Liver (tissue), 8 donors: ENCODE measurements at regions not wholly inside any gene's neighbourhood (a gene's known extent, or its start where the extent isn't known, plus 50 kb on each side); places are given as distances from the start of the nearest gene placed in this dataset.

ENCODE experiments used
- DNase-seq: peaks from one replicate; pipeline ENCODE4 v3.0.0-alpha.2; 2017; ENCODE audit warnings: low spot score
- H3K27ac ChIP-seq, 2 donors: one replicate each; pipeline ENCODE4 v1.7.0; 2013; ENCODE audit warnings: inconsistent platforms in 2 of 2, low read length in 2 of 2, control low read depth in 1 of 2, low read depth in 1 of 2, mild to moderate bottlenecking in 1 of 2
- H3K27me3 ChIP-seq, 4 donors: one replicate each; pipeline versions ENCODE4 v1.6.1 to v1.7.0; 2013; ENCODE audit warnings: low read length in 3 of 4, inconsistent platforms in 1 of 4, mild to moderate bottlenecking in 1 of 4, moderate library complexity in 1 of 4; ENCODE audit not compliant: control insufficient read depth in 4 of 4, insufficient read depth in 4 of 4
- H3K36me3 ChIP-seq, 4 donors: one replicate each; pipeline versions ENCODE4 v1.6.1 to v1.7.0; 2013; ENCODE audit warnings: low read length in 3 of 4, mild to moderate bottlenecking in 3 of 4, low read depth in 1 of 4, moderate library complexity in 1 of 4; ENCODE audit not compliant: control insufficient read depth in 4 of 4, insufficient read depth in 3 of 4
- H3K4me1 ChIP-seq, 4 donors: one replicate each; pipeline versions ENCODE4 v1.6.1 to v1.7.0; 2013; ENCODE audit warnings: low read length in 3 of 4, mild to moderate bottlenecking in 3 of 4, moderate library complexity in 1 of 4; ENCODE audit not compliant: control insufficient read depth in 4 of 4, insufficient read depth in 4 of 4
- H3K4me3 ChIP-seq, 3 donors: one replicate each; pipeline versions ENCODE4 v1.6.1 to v1.7.0; 2013; ENCODE audit warnings: low read length in 3 of 3, control low read depth in 1 of 3, low read depth in 1 of 3, mild to moderate bottlenecking in 1 of 3
- H3K9ac ChIP-seq, 2 donors: one replicate each; pipeline ENCODE4 v1.7.0; 2013; ENCODE audit warnings: low read length in 2 of 2, mild to moderate bottlenecking in 2 of 2, moderate library complexity in 2 of 2, control low read depth in 1 of 2, low read depth in 1 of 2
- H3K9me3 ChIP-seq, 4 donors: one replicate each; pipeline versions ENCODE4 v1.6.1 to v1.7.0; 2013; ENCODE audit warnings: low read length in 3 of 4; ENCODE audit not compliant: control insufficient read depth in 4 of 4
- EGR1 ChIP-seq, 2 donors: IDR thresholded peaks; 2 replicates each; pipeline ENCODE4 v1.6.1; 2016 to 2018; ENCODE audit warnings: antibody characterized with exemption in 2 of 2, low read depth in 2 of 2
- FOXA1 ChIP-seq: IDR thresholded peaks from 2 replicates; pipeline ENCODE4 v1.6.1; 2016; ENCODE audit warnings: antibody characterized with exemption
- FOXA2 ChIP-seq: IDR thresholded peaks from 2 replicates; pipeline ENCODE4 v1.6.1; 2016; ENCODE audit warnings: antibody characterized with exemption
- GABPA ChIP-seq, 2 donors: IDR thresholded peaks in 1 of 2; conservative IDR thresholded peaks in 1 of 2; 2 replicates each; pipeline ENCODE4 v1.6.1; 2016; ENCODE audit warnings: antibody characterized with exemption in 2 of 2, mild to moderate bottlenecking in 1 of 2, moderate library complexity in 1 of 2
- HNF4A ChIP-seq, 2 donors: conservative IDR thresholded peaks; 2 replicates each; pipeline ENCODE4 v1.6.1; 2016; ENCODE audit warnings: antibody characterized with exemption in 2 of 2, mild to moderate bottlenecking in 2 of 2
- HNF4G ChIP-seq: IDR thresholded peaks from 2 replicates; pipeline ENCODE4 v1.6.1; 2016; ENCODE audit warnings: antibody characterized with exemption
- JUND ChIP-seq, 2 donors: IDR thresholded peaks; 2 replicates each; pipeline ENCODE4 v1.6.1; 2016; ENCODE audit warnings: antibody characterized with exemption in 2 of 2
- NR2F2 ChIP-seq: IDR thresholded peaks from 2 replicates; pipeline ENCODE4 v1.6.1; 2016; ENCODE audit warnings: antibody characterized with exemption
- RAD21 ChIP-seq, 2 donors: IDR thresholded peaks; 2 replicates each; pipeline ENCODE4 v1.6.1; 2016; ENCODE audit warnings: antibody characterized with exemption in 2 of 2, mild to moderate bottlenecking in 2 of 2
- REST ChIP-seq: IDR thresholded peaks from 2 replicates; pipeline ENCODE4 v1.6.1; 2016; ENCODE audit warnings: antibody characterized with exemption, mild to moderate bottlenecking
- RXRA ChIP-seq, 2 donors: IDR thresholded peaks; 2 replicates each; pipeline ENCODE4 v1.6.1; 2017 to 2018; ENCODE audit warnings: antibody characterized with exemption in 2 of 2, mild to moderate bottlenecking in 1 of 2
- SP1 ChIP-seq: IDR thresholded peaks from 2 replicates; pipeline ENCODE4 v1.6.1; 2018; ENCODE audit warnings: antibody characterized with exemption, mild to moderate bottlenecking
- TAF1 ChIP-seq: conservative IDR thresholded peaks from 2 replicates; pipeline ENCODE4 v1.6.1; 2016; ENCODE audit warnings: antibody characterized with exemption, mild to moderate bottlenecking
- YY1 ChIP-seq: IDR thresholded peaks from 2 replicates; pipeline ENCODE4 v1.6.1; 2016; ENCODE audit warnings: antibody characterized with exemption, mild to moderate bottlenecking
- WGBS: extraction: QIAGEN DNeasy Blood & Tissue Kit; methylation state at CpG from one replicate; pipeline ENCODE4 v1.1.7; 2013; 5-methylcytosine and 5-hydroxymethylcytosine counted together
- TF ChIP-seq, protein P1 (sequence below): IDR thresholded peaks from 2 replicates; pipeline ENCODE4 v1.6.1; 2016; ENCODE audit warnings: antibody characterized with exemption
- TF ChIP-seq, protein P2 (sequence below): fragments of 150-350 bp; IDR thresholded peaks from 2 replicates; pipeline ENCODE4 v1.5.1; 2017; ENCODE audit warnings: improper control_type of control experiment, low read depth, low read length; ENCODE audit not compliant: missing input control
- TF ChIP-seq, protein P3 (sequence below): IDR thresholded peaks from 2 replicates; pipeline ENCODE4 v1.6.1; 2016; ENCODE audit warnings: antibody characterized with exemption
- donor health status: healthy.
- donor health status: healthy.
- donor health status: healthy.
- donor health status: healthy.
- donor health status: healthy.

DNA sequence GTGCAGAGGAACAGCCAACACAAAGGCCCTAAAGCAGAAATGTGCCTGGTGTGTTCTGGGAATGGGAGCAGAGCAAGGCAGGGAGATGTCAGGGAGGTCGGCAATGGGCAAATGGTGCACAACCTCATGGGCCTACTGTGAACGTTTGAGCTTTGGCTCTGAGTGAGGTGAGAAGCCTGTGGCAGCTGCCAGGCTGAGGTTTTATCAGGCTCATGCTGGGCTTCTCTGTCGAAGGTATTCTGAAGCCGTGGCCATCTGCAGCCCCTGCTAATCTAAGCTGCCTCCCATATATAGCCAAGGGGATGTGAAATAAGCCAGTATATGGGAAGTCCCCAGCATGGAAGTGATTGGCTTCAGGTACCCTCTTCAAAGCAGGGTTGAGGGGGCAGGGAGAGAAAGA is 193.3 kb downstream of the SLC4A3 start:
- peaks cover 0 to 9% (median 1%) of the 10 kb centered on the region in 4 donors for H3K27me3 ChIP-seq
- DNase-seq = no peak
- TF ChIP-seq SP1 (no peak), RAD21 (IDR thresholded peaks at IDR 0.05) (no peak), TAF1 (no peak), FOXA1 (no peak), RXRA (IDR thresholded peaks at IDR 0.05) (no peak), EGR1 (IDR thresholded peaks at IDR 0.05; ENCODE audit: low read depth in 2 of 2) (no peak), HNF4G (no peak), REST (no peak), JUND (IDR thresholded peaks at IDR 0.05) (no peak), GABPA (IDR thresholded peaks at IDR 0.05 in 1 of 2, conservative IDR thresholded peaks at IDR 0.05 in 1 of 2) (no peak), FOXA2 (no peak), HNF4A (conservative IDR thresholded peaks at IDR 0.05) (no peak), YY1 (no peak)
- TF ChIP-seq, protein P1, sequence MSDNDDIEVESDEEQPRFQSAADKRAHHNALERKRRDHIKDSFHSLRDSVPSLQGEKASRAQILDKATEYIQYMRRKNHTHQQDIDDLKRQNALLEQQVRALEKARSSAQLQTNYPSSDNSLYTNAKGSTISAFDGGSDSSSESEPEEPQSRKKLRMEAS = no peak
- TF ChIP-seq, protein P2, sequence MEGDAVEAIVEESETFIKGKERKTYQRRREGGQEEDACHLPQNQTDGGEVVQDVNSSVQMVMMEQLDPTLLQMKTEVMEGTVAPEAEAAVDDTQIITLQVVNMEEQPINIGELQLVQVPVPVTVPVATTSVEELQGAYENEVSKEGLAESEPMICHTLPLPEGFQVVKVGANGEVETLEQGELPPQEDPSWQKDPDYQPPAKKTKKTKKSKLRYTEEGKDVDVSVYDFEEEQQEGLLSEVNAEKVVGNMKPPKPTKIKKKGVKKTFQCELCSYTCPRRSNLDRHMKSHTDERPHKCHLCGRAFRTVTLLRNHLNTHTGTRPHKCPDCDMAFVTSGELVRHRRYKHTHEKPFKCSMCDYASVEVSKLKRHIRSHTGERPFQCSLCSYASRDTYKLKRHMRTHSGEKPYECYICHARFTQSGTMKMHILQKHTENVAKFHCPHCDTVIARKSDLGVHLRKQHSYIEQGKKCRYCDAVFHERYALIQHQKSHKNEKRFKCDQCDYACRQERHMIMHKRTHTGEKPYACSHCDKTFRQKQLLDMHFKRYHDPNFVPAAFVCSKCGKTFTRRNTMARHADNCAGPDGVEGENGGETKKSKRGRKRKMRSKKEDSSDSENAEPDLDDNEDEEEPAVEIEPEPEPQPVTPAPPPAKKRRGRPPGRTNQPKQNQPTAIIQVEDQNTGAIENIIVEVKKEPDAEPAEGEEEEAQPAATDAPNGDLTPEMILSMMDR = no peak
- TF ChIP-seq, protein P3, sequence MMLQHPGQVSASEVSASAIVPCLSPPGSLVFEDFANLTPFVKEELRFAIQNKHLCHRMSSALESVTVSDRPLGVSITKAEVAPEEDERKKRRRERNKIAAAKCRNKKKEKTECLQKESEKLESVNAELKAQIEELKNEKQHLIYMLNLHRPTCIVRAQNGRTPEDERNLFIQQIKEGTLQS = no peak
- 43% methylated on average over 4 of the region's 4 CpGs for WGBS
- H3K9me3 ChIP-seq = peaks cover 0 to 4% (median 0%) of the 10 kb centered on the region in 4 donors
- H3K4me1 ChIP-seq = no peaks in the 10 kb centered on the region
- no peak overlapping the region for H3K4me3 ChIP-seq
- no peak overlapping the region for H3K27ac ChIP-seq
- no peak overlapping the region for H3K9ac ChIP-seq
- H3K36me3 ChIP-seq = no peaks in the 10 kb centered on the region

GRCh38 chr2:219823574-219823973 is 196.1 kb downstream of the SLC4A3 start:
- H3K9ac ChIP-seq = no peak overlapping the region
- DNase-seq = no peak
- peaks cover 0 to 9% (median 1%) of the 10 kb centered on the region in 4 donors for H3K27me3 ChIP-seq
- no peak overlapping the region for H3K4me3 ChIP-seq
- H3K4me1 ChIP-seq = no peaks in the 10 kb centered on the region
- TF ChIP-seq FOXA2 (no peak), RXRA (IDR thresholded peaks at IDR 0.05) (no peak), YY1 (no peak), HNF4A (conservative IDR thresholded peaks at IDR 0.05) (no peak), RAD21 (IDR thresholded peaks at IDR 0.05) (no peak), NR2F2 (no peak), EGR1 (IDR thresholded peaks at IDR 0.05; ENCODE audit: low read depth in 2 of 2) (no peak), REST (no peak)
- TF ChIP-seq, protein P2 = no peak
- H3K36me3 ChIP-seq = no peaks in the 10 kb centered on the region
- no peak overlapping the region for H3K27ac ChIP-seq
- H3K9me3 ChIP-seq = peaks cover 0 to 4% (median 0%) of the 10 kb centered on the region in 4 donors
- WGBS = 74% methylated on average over 7 of the region's 7 CpGs
